GM21723 (cell line): ENCODE measurements at regions not wholly inside any gene's neighbourhood (a gene's known extent, or its start where the extent isn't known, plus 50 kb on each side); places are given as distances from the start of the nearest gene placed in this dataset.

ENCODE experiments used
- ATAC-seq: cut with Tn5 transposase; IDR thresholded peaks from one replicate; pipeline ENCODE4 v1.9.1; 2021; ENCODE audit warnings: mild to moderate bottlenecking, moderate library complexity; ENCODE audit not compliant: unreplicated experiment

DNA sequence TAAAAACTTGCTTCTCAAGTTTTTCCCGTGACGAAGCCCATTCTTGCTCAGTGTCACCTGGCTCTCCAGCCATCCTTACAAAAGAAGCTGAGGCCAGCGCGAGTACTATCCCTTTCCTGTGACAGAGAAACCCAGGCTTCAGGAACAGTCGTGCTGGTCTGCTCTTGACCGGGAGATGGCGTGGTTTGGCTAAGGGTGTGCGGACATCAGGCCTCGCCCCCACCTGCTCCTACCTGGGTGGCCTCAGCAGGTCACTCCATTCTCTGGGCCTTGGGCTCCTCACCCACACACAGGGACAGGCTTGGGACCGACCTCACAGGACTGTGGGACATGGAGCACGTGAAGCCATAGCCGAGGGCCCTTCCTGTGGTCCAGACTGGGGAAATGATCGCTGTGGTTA lies 75.2 kb upstream of the CIBAR2 start:
- no peak for ATAC-seq

DNA sequence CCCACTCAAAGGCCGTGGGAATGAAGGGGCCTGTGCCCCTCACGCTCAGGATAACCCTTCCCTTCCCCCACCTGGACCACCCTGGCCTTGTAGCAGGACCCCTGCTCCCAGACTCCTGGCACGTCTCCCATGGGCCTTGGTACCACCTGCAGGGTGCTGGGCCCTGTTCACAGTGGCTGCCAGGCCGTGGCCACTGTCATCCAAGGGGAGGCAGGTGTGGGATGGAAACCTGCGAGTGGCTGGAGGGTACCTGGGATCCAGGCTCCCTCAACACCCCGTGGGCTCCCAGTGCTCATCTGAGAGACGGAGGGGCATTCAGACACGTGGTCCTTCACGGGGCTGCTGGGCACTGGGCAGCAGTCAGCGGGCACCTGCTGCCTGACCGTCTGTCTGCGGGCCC lies 75.6 kb upstream of the CIBAR2 start:
- no peak for ATAC-seq

DNA sequence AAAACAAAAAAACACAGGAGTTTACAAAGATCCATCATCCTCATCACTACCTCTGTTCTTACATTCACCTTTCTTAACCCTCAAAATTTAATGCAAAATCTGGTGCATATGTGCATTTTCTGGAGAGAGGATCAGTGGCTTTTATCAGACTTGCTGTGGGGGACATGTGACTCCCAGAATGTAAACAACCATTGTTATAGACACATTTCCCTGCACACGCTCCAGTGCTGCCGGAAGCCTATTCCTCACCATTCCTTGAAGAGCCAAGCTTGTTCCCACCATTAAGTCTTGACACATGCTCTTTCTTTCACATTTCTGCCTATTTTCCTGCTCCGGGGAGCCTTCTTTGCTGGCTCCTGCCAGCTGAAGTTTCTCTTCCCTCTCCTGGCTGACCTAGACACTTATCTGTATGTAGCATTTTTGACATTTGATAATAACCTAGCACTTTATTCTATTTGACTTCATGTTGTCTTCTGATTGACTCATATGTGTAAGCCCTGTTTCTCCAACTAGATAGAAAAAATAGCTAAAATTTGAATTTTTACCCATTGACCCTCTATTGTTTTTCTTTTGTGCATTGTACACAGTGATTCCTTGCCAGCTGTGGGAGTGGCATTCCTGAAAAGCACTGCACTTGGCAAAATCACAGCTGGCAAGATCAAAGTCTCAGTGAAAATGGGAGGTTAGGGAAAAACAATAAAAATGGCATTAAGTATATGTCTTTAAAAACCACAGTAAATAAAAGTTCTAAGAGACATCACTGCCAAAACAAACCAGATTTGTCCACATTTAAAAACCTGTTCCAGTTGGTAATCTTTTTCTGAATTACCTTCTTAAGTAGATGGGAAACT lies 76.8 kb upstream of the CIBAR2 start:
- ATAC-seq: no peak

DNA sequence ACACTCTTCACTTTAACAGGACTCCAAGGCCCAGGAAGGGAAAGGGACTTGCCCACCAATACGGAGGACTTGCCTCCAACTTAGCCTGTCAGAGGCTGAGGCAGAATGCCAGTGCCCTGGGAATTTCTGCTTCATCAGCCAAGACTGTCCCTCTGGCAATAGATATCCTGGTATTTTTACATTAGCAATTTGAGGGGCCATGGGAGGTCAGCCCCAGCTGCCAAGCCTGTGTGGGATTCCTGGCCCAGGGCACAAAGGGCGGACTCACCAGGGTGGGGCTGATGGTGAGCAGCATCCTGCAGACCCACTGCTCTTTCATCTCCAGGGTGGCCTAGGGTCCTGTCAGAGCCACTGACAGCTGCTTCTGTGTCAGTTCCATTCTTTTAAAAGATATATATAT lies 78.3 kb upstream of the CIBAR2 start:
- no peak for ATAC-seq

DNA sequence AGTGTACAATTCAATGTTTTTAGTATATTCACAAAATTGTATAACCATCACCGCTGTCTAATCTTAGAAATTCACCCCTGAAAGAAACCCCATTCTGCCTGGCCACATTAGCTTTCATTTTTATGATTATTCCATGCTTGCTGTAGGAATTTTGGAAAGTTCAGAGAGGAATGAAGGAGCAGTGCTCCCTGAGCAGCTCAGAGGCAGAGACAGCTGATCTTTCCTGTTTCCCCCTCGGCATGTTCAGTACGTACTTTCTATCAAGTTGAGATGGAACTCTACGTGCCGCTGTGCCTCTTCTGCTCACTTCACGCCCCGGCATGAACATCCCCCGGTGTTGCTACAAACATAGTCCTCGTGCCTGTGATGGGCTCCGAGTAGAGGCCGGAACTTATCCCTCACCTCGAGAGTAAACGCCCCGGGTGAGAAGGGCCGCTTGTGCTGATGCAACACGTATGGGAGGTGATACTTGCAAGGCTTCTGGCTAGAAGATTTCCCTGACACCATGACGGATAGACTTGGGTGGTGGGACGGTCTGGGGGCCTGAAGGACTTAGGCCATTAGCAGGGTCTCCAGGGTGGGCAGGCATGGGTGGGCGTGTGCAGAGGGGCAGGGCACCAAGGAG lies 79.2 kb upstream of the CIBAR2 start:
- no peak for ATAC-seq

DNA sequence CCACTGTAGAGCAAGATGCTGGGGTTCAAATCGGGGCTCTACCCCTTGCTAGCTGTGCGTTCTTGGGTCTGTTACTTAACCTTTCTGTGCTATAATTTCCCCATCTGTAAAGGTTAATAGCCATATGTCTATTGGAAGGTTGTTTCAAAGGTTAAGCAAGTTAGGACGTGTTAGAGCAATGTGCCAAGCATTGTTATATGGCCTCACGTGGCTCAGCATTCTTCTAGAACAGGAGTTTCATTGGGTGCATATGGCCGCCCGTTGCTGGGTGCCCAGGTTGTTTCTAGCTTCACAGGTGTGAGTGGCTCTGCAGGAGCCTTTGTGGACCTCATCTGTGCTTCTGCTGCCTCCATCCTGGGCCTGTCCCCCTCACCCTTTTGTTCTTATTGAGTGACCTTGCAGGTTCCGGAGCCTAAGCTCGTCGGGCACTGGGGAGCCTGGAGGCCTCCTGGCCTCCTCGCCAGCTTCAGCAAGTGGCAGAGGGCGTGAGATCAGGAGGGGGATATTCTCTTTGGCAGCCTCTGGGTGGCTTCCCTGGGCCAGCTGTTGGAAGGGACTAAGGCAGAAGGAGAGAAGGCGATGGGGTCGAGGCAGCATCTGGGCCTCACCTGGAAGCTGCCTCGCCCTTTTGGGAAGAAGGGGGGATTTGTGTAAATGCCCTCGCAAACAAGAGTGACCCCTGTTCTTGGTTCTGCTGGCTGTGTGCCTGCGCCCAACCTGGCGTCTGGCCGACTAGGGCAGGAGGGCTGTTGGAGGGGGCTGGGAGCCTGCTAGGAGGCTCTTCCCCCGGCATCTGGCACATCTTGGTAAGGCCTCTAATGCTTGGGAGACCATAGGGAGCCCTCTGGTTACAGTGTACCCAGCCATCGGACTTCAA lies 80.2 kb upstream of the CIBAR2 start:
- ATAC-seq: no peak

DNA sequence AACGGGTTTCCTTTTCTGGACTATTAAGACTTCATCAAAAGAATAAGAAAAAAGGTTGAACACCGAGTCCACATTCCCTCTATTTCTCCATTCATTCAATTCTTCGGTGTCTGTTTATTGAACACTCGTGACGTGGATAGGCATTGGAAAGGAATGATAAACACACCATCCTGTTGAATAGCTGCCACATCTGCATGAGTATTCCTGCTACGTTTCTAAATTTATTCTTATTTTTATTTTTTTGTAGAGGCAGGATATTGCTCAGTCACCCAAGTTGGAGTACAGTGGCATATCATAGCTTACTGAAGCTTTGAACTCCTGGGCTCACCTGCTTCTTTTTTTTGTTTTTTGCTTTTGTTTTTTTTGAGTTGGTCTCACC lies 80.8 kb upstream of the CIBAR2 start:
- no peak for ATAC-seq

DNA sequence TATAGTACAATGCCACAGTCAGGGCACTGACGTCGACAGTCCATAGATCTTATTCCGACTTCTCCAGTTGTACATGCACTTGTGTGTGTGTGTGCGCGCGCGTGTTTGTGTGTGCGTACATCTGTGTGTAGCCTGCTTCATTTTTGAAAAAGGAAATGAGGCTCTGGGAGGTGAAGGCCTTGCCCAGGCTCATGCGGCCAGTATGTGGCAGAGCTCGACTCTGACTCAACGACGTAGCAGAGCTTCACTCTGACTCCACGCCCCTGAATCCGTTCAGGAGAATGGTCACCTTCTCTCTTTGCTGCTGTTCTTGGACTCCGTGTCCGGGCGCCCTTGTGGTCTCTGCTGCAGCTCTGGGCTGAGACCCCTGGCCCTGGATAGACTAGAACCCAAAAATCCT lies 81.6 kb upstream of the CIBAR2 start:
- ATAC-seq: no peak

DNA sequence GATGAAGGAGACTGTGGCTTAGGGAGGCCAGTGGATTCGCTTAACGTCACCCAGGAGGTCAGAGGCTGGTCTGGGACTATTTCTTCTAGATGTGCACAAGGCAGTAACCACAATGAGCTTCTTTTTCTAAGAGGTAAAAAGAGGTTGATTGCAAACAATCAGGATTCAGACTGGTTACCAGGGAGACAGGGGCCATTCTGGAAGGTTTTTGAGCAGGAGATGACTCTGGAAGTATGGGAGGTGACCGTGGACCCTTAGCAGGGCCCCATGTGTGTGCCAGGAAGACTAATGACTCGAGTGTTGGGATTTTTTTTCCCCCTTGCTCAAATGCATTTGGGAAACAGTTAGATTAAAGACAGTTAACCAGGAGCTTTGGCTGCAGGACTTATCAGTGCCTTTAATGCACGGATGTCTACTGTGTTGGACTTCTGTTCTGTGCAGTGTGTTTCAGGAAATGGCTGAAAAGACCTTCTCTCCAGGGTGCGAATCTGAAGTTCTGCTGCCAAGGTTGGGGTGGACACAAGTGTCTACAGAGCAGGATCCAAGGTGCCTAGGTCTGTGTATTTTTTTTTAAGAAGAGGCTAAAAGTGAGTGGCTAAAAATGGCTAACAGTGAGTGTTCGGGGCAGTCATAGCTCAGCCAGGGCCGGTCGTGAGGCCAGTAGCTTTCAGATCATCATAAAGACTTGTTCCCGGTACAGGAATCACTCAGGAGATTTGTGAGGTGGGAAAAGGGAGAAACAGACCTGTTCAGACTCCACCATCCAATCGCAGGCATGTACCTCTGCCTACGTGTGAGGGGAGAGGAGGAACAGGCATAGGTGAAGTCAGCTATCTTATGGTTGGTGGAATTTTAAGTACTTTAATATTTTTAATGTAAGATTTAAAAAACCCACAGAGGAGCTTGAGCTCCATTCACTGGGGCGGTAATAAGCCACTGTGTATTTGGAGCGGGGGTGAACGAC lies 82.3 kb upstream of the CIBAR2 start:
- no peak for ATAC-seq

DNA sequence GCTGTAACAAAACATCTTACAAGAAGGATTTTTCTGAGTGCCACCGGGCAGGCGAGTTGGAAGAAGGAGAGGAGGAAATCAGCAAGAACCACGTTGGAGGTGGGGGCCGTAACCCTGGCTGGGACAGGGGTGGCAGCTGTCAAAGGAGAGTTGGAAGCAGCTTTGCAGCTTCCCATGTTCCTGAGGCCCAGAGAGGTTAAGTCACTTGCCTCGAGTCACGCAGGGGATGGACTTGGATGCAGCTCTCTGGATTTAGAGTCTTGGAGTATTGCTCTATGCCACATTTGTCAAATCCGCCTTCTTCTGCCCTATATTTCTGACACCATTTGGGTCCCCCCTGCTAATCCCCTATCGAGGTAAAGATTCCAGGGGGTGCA lies 83.0 kb upstream of the CIBAR2 start:
- no peak for ATAC-seq

DNA sequence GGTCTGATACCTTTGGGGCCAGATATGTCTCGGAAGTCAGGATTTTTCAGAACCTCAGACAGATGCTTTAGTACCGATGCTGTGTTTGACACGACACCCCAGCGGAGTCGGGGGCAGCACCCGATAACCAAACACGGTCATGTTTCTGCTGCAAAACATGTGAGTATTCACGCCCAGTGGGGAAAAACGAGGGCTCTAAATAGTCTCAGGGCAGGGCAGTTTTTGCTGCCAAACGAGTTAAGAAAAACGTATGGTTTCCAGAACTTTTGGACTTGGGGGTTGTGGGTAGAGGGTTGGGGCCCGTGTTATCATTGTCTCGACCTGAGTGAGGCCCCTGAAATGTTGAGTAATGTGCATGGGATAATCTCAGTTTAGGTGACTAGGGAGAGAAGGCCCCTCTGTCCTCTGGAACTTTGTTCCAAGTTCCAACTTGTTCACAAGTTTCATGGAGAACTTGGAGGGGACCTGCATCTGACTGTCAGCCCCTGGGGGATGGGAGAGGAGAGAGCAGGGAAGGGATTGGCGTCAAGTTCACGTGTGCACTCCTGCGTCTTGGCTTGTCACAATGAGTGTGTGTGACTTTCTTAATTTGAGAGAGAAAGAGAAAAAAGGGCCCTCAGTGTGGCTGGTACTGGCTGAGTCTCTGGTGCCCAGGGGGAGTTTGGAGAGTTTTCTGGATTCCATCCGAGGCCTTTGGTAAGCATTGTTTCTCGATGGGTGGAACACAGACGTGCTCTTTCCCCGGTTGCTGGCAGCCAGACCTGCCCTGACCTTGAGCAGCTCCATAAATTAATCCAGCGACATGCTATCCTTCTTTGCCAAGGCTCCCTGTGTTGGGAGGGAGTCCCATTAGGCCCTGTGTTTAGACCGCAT lies 83.9 kb upstream of the CIBAR2 start:
- no peak for ATAC-seq

DNA sequence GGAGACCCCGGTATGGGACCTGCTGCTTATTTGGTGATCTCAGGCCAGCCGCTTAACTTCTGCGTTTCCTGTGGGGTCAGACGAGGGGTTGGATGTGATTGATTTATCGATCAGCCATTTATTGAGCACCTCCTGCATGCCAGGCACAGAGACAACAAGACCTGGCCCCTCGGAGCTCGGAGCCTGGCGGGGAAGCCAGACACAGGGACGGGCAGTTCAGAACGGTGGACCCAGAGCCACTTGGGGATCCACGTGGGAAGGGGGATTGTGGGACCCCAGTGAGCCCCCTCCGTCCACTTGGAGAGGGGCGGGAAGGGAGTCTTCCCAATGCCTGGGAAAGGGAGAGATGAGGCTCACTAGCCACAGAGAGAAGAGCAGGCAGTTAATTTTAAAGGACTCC lies 84.7 kb upstream of the CIBAR2 start:
- no peak for ATAC-seq

DNA sequence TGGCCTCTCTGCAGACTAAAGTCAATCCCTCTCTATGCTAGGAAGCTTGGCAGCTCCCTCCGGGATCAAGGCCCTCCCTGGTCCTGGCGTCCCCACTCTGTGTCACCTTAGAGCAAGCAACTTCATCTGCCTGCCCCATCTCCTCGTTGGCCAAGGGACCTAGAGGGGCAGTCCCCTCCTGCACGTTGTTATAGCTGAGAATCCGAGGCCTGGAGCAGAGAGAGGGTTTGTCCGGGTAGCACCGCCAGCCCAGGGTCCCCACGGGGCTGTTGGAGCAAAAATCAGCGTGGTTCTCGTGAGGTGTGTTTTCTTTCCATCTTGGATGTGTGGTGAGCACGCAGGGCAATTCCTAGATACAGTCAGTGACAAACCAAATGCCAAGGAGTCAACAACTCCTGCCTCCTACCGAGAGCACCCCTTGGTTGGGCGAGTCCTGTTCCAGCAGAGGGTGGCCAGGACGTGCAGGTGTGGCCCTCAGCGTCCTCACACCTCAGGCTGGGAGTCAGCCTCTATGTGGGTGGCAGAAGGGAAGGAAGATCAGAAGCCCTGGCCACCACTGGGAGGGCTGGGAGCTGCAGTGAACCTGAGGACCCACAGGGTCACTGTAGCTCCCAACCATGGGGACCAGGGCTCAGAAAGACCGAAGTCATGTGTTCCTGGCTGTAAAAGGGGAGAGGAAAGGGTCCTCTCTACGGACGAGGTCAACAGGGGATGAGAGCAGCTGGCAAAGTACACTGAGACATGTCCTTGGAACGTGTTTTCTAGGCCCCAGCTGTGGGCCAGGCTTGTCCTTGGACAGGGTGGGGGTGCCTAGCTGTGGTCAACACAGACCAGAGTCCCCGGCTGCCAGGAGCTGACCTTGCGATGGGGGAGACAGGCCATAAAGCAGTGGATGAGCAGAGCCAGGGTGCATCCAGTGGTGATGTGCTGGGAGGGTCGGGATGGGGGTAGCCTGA lies 85.6 kb upstream of the CIBAR2 start:
- ATAC-seq: no peak

DNA sequence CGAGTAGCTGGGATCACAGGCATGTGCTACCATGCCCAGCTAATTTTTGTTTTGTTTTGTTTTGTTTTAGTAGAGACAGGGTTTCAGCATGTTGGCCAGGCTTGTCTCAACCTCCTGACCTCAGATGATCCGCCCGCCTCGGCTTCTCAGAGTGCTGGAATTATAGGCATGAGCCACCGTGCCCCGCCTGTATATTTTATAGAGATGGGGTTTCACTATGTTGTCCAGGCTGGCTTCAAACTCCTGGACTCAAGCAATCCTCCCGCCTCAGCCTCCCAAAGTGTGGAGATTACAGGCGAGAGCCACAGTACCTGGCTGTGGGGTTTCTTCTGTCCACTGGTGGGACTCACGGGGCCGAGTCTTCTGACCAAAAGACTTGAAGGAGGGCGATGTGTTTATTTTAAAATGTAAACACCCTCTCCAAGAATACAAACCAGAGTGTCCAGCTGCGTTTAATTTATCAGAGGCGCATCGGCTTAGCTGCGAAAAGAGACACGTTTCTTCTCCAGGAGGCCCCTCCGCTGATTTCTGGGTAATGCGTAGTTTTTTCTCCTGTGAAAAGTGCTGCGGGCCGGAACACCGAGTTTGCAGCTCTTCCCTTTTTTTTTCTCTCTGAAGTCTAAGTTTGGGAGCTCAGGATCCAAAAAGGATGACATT lies 86.9 kb upstream of the CIBAR2 start:
- ATAC-seq: no peak

DNA sequence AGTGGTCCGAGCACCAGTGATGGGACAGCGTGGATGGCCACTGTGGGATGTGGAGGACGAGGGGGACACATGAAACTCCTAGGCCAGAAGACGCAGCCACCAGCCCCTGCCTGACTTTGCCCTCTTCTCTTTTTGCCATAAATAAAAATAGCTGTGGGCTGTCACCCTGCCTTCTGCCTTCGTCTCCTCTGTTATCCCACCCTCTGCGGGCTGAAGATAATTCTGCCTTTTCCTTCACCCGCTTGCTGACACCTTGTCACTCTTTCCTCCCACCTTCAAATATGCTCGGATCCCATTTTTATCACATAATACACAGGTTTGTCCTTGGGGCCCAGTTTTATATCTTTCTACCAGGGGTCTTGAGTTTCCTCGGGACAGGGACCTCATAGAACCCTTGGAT lies 87.6 kb upstream of the CIBAR2 start:
- no peak for ATAC-seq

DNA sequence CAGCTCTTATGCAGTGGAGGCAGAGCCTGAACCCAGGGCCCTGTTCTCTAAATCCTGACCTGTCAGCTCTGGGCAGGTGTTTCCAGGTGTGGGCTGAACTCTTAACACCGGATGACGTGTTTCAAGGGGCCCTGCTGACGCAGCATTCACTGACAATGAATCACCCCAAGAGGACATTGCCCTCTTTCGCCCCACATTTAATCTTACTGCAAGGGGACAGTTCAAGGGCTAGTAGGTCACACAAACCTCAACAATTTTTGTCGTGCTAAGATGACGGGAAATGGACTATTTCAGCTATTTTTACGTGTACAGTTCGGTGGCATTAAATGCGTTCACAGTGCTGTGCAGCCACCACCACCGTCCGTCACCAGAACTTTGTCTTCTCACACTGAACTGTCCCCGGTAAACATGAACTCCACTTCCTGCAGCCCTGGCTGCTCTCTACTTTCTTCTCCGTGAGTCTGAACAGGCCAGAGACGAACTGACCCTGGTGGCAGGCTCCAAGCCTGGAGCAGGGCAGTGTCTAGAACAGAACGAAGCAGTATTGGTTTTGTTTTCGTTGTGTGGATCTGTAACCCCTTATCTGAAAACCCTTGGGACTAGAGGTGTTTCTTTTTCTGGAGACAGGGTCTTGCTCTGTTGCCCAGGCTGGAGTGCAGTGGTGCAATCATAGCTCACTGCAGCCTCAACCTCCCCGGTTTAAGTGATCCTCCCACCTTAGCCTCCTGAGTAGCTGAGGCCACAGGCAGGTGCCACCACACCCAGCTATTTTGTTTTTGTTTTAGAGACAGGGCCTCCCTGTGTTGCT lies 88.4 kb upstream of the CIBAR2 start:
- ATAC-seq: no peak

DNA sequence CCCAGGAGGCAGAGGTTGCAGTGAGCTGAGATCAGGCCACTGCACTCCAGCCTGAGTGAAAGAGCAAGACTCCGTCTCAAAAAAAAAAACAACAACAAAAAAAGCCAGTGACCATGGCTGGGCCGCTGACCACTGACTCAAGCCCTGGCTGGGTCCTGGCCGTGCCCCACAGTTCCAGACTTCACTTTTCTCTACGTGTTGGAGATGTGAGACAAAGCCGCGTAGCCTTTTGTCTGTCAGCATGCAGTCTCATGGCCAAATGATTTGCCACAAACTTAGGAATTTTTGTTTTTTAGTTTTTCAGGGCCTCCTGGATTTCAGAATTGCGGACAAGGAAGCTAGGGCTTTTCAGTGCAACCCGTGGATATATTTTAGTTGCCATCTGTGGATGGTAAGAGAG lies 89.3 kb upstream of the CIBAR2 start:
- ATAC-seq: no peak
